Gastrocnemius medialis (tissue), 4 donors: ENCODE measurements at regions not wholly inside any gene's neighbourhood (a gene's known extent, or its start where the extent isn't known, plus 50 kb on each side); places are given as distances from the start of the nearest gene placed in this dataset.

ENCODE experiments used
- POLR2A ChIP-seq, 2 donors: fragments of 450-650 bp; IDR thresholded peaks; one replicate each; pipeline ENCODE4 v1.6.1; 2017; ENCODE audit warnings: antibody characterized with exemption in 2 of 2, mild to moderate bottlenecking in 2 of 2, moderate library complexity in 2 of 2
- TF ChIP-seq, protein P1 (sequence below), 5 experiments: fragments of 450-650 bp in 3 of 5; fragments of 200-600 bp in 2 of 5; sonication (generic) in 2 of 5; IDR thresholded peaks in 4 of 5; conservative IDR thresholded peaks in 1 of 5; 1 replicate in 4 of 5; 2 replicates in 1 of 5; pipeline ENCODE4 v1.5.1; 2016 to 2019; ENCODE audit warnings: antibody characterized with exemption in 5 of 5, mild to moderate bottlenecking in 3 of 5, moderate library complexity in 3 of 5

GRCh38 chr9:21672761-21673160 is 129.7 kb upstream of the MTAP start:
- TF ChIP-seq, protein P1, sequence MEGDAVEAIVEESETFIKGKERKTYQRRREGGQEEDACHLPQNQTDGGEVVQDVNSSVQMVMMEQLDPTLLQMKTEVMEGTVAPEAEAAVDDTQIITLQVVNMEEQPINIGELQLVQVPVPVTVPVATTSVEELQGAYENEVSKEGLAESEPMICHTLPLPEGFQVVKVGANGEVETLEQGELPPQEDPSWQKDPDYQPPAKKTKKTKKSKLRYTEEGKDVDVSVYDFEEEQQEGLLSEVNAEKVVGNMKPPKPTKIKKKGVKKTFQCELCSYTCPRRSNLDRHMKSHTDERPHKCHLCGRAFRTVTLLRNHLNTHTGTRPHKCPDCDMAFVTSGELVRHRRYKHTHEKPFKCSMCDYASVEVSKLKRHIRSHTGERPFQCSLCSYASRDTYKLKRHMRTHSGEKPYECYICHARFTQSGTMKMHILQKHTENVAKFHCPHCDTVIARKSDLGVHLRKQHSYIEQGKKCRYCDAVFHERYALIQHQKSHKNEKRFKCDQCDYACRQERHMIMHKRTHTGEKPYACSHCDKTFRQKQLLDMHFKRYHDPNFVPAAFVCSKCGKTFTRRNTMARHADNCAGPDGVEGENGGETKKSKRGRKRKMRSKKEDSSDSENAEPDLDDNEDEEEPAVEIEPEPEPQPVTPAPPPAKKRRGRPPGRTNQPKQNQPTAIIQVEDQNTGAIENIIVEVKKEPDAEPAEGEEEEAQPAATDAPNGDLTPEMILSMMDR (IDR thresholded peaks at IDR 0.05 in 4 of 5, conservative IDR thresholded peaks at IDR 0.05 in 1 of 5), result no peak
- no peak for TF ChIP-seq POLR2A (IDR thresholded peaks at IDR 0.05)
